ENCODE measurements at regions not wholly inside any gene's neighbourhood (a gene's known extent, or its start where the extent isn't known, plus 50 kb on each side); places are given as distances from the start of the nearest gene placed in this dataset.
"Not testable (repeated sequence)": the region's sequence is repeated elsewhere in the genome, so short reads cannot be mapped to it uniquely, and the experiment has no call there.

DNA sequence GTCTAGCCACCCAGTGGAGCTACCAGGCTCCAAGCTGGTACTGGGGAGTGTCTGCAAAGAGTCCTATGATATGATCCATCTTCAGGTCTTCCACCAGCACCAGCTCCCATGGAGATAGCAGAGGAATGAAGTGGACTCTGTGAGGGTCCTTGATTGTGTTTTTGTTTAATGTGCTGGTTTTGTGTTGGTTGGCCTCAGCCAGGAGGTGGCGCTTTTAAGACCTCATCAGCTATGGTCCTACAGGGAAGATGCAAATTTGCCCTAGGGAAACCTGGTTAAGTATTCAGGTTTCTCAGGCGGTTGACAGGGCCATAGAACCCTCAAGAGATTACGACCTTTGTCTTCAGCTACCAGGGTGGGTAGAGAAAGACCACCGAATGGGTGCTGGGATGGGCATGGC is 1141.1 kb downstream of the STIM2 start:
- DNase-seq = no peak

DNA sequence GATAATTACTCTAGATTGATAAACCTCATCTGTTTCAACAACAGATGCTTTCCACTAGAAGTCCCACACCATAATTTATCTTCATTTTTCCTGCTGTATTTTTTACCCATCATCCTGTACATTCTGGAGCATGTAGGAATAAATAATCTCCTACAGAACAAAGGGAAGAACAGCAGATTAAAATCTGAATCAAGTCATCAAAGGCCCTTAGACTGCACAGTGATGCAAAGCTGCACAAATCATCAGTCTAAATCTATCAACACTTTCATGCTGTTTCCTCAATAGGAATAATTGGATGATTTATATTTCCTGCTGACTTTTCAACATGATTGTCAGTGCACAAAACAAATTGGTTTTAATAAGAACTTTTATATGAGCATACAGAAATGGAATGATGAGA is 1143.9 kb downstream of the STIM2 start:
- no peak for DNase-seq

DNA sequence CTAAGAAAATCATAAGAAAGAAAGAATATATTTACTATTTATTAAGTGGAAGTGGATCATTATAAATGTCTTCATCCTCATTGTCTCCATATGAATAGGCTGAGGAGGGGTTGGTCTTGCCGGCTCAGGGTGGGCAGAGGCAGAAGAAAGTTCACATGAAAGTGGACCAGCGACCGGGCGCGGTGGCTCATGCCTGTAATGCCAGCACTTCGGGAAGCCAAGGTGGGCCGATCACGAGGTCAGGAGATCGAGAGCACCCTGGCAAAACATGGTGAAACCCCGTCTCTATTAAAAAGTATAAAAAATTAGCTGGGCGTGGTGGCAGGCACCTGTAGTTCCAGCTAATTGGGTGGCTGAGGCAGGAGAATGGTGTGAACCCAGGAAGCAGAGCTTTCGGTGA is 1145.4 kb downstream of the STIM2 start:
- DNase-seq = no peak

DNA sequence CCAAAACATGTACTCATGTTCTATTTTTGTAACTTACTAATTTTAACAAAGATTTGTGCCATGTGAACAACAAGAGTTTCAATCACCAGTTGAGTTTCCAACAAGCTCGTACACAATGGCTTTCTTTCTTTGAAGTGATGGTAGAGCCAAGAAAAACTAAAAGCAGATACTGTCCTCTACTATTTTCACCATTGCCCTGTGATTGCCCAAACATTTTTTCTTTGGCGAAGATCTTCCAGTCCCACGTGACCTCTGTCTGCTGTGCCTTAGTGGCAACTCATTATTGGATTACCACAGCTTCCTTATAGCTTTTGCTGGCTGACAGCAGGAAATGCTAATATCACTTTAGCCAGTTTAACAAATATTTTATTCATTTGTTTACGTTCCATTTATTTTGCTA is 1147.1 kb downstream of the STIM2 start:
- no peak for DNase-seq

DNA sequence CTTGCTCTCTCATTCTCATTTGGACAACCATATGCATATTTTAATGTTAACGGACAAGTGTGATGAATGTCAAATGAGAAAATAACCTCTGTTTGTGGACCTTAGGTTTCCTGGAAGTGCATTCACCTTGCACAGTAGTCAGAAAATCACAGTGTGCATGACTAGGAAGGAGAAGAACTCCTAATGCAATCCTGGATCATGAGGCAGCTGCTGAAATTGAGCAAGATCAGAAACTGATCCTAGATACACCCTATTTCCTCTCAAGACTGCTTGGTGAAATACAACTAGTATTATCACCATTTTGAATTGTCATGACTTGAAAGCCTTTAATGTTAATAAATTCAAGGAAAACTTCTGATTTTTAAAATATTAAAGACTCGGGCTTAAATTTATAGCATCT is 1148.9 kb downstream of the STIM2 start:
- DNase-seq = no peak

DNA sequence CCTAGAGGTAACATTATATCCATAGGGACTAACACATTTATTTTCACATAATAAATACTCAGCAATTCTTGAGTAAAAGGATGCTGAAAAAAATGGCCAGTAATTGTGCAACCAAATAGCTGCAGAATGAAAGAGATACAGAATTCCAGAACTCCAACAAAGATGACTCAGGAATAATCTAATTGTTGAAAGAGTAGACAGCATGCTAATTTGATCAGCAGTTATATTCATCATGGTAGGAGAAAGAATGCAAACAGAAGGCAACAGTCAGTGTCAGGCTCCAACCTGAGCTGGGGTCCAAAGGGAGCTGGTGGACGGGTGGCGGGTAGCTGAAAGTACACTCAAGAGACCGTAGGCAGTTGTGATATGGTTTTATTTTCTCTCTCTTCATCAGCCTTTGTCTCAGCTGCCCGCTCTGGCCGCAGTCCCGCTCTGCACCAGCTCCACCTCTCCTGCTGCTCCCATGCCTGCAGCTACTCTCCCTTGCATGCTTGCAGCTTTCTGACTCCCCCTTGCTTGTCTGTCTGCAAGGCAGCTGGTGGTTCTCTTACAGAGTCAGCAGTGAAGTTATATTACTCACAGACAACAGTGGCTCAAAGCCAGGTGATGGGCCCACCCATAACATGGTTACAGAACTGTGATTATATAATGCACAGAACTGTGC is 1150.1 kb downstream of the STIM2 start:
- no peak for DNase-seq

DNA sequence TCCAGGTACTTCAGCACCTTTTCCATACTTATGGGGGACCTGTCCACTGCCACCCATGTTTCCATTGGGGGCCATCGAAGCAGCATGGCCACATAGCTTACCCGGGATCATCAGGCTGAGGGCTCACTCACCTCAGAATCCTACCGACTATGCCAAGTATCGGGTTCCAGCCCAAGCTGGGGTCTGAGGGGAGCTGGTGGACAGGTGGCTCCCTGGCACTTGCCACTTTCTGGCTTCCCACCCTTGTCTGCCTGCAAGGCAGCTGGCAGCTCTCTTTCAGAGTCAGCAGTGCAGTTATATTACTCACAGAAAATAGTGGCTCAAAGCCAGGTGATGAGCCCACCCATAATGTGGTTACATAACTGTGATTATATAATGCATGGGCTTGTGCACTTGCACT is 1153.8 kb downstream of the STIM2 start:
- no peak for DNase-seq

DNA sequence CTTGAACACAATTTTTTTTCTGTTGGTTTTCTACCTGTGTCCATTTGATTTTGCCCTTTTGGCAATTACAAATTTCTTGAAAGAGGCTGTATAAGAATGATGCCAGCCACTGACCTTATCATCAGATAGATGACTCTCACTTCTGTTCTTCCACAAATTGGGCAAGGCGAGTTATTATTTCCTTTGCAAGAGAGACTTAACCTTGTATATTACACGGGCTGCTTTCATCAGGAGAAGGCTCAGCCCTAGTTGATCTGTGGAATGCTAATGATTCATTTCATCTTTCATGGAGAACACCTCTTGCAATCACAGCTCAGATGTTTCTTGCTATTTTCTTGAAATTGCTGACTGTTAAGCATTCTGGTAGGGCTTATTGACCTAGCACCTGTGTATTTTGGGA is 1155.4 kb downstream of the STIM2 start:
- DNase-seq = no peak

DNA sequence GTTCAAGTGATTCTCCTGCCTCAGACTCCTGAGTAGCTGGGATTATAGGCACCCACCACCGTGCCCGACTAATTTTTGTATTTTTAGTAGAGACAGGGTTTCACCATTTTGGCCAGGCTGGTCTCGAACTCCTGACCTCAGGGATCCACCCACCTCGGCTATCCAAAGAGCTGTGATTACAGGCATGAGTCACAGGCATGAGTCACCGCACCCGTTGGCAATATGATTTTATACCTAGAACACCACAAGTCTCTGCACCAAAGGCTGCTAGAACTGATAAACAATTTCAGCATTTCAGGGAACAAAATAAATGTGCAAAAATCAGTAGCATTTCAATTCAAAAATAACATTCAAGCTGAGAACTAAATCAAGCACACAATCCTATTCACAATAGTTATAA is 1177.6 kb downstream of the STIM2 start:
- not testable (repeated sequence) for DNase-seq

DNA sequence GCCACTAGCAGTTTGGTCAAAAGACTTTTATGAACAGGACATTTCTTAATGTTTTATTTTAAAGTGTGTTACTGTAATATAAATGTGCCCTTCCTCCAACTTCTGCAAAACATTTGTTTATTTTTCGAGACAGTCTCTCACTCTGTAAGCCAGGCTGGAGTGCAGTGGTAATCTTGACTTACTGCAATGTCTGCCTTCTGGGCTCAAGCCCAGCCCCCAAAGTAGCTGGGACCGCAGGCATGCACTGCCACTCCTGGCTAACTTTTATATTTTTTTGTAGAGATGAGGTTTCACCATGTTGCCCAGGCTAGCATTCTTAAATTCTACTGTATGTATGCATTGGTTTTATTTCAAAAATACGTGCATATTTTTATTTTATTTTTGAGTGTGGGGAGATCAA is 1201.9 kb downstream of the STIM2 start:
- DNase-seq = no peak

DNA sequence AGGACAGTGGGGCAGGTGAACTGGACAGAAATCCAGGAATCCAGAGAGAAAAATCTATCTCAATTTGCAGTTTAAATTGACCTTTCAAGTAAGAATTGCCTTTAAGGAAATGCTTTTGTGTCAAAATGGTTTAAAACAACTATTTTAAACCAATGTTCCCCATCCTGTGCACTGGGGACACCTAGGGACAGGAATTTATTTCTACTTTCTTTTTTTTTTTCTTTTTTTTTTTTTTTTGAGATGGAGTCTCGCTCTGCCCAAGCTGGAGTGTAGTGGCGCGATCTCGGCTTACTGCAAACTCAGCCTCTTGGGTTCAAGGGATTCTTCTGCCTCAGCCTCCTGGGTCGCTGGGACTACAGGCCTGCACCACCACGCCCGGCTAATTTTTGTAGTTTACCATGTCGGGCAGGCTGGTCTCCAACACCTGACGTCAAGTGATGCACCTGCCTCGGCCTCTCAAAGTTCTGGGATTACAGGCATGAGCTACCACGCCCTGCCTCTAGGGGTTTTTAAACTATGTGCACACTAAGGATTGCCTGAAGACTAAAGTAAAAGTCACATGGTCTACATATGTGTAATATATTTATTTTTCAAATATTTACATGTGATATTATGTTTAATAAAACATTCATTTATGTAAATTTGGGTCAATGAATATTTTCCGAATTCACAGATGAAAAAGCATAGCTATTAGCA is 1213.4 kb downstream of the STIM2 start:
- no peak for DNase-seq

DNA sequence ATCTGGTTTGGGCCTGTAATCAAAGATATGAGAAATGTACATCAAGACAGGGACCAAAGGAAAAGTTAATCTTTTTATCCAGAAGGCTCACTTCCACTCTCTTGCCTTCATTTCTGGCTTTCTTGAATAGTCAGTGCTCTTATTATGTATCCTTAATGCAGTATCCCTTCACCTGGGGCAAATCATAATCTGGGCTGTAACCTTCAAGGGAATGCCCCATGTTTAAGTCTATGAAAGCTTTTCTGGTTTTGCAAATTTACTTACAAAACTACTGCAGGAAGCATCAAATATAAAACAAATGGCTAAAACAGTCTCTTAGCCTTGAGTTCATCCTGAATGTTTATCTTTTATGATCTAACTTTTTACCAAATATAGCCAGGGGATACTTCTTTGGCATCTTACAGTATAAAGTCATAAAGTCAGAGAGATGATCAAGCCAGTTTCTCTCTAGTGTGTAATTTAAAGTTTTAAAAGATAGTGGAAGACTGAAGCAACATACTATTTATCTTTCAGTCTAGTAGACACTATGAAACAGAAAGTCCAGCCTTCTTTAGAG is 1214.8 kb downstream of the STIM2 start:
- DNase-seq = no peak

DNA sequence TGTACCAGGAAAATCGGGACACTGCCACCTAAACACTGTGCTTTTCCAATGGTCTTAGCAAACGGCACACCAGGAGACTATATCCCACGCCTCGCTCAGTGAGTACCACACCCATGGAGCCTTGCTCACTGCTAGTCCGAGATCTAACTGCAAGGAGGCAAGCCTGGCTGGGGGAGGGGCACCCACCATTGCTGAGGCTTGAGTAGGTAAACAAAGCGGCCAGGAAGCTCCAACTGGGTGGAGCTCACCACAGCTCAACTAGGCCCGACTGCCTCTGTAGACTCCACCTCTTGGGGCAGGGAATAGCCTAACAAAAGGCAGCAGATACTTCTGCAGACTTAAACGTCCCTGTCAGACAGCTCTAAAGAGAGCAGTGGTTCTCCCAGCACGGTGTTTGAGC is 1216.6 kb downstream of the STIM2 start:
- DNase-seq = not testable (repeated sequence)

DNA sequence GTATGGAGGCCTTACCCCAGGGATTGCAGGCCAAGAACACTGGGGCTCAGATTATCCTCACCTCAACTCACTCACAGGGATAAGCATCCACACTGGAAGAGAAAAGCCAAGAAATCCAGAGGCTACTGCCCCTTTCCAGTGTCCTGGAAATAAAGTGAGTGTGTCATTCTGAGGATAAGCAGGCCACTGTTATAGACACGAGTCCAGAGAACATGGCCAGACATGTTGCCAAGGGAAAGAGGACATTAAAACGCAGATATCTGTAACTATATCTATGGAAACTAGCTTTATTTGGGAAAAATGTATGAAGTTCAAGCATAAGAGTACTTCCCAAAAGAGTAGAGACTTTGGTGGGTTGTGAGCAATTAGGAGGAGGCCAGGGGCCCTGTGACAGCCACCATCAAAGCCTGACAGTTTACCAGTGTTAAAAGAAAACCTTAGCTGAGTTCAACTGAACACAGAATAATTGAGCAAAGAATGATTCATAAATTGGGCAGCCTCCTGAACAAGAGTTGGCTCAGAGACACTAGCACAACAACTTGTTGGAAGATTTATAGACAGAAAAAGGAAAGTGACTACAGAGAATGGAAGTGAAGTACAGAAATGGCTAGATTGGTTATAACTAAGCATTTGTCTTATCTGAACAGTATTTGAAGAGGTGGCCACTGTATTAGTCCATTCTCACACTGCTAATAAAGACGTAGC is 1222.2 kb downstream of the STIM2 start:
- no peak for DNase-seq

DNA sequence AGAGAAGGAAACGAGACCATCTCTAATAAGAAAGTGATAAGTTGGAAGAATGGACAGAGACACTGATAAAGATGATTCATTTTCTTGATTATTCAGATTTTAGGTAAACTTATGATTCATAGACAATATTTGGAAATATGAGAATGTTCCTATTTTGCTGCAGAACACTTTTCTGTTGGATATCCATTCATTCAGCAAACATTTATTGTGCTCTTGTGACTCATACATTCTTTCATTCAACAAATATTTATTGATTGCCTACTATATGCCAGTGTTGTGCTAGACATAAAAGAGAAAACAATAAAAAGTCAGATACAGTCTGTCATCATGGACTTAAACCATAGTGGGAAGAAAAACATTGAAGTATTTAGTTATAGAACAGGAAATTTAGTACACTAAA is 1232.0 kb downstream of the STIM2 start:
- no peak for DNase-seq

DNA sequence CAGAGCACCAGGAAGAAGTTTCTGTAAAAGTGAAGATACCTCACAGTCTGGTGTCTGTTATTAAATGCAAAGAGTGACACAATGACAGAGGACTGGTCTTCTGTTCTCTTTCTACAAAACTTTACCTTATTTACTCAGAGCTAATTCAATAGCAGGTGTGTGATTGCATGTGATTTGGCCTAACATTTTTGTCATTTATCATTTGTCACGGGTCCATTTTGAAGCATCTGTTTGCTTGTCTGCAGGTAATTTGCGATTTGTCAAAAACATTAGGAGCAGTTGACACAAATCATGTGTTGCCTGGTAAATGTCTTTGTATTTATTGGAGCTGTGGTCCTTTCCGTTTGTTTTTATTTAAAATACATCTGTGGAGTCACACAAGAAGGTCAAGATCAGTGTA is 1232.4 kb downstream of the STIM2 start:
- DNase-seq = no peak

DNA sequence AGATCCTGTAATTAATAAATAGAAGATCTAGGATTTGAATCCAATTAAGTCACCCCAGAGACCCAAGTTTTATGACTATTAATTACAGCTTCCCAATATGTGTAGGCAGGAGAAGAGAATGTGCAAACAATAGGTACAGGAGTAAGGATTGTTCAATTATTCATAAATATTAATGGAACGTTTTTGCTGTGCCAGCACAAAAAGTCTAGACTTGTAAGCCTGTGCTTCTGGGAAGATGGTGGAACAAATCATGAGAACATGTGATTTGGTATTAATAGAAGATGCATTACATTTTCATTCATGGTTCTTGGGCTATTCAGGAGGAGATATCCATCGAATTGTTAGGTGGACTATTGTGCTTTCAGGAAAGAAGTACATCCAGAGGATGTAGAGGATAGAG is 1240.9 kb downstream of the STIM2 start:
- DNase-seq = no peak

DNA sequence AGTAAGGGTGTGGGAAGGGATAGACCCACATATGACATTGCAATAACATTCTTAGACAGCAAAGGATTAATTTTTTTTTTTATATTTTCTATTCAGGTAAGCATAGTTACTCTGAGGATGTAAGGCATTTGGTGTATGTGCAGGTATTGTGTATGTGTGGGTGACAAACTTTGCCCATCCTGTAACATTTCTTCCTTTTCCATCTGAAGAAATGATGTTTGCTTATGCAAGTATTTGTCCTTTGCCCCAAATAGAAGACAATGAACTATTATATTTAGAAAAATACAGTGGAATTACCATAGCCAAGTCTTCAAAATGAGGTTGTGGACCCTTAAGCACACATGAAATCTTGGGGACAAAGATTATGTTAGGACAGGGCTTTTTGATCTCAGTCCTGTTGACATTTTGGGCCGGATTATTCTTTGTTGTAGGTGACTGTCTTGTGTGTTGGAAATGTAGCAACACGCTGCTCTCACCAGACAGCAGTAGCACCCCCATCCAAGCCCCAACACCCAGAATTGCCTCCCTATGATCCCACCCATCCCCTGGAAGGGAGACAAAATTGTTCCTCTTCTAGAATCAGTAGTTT is 1244.7 kb downstream of the STIM2 start:
- DNase-seq = no peak

DNA sequence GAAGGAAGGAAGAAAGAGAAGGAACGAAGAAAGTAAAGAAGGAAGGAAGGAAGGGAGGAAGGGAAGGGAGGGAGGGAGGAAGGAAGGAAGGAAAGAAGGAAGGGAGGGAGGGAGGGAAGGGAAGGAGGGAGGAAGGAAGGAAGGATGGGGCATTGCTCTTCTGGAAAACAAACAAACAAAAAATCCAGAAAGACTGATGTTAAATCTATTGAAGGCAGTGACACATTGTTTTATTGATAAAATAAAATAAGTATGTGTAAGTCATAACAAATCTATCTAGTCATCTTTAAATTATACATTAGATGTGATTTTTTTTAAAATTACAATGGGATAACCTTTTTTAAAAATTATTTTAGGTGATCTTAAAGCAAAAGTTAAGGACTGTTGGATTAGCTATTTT is 1245.5 kb downstream of the STIM2 start:
- no peak for DNase-seq

DNA sequence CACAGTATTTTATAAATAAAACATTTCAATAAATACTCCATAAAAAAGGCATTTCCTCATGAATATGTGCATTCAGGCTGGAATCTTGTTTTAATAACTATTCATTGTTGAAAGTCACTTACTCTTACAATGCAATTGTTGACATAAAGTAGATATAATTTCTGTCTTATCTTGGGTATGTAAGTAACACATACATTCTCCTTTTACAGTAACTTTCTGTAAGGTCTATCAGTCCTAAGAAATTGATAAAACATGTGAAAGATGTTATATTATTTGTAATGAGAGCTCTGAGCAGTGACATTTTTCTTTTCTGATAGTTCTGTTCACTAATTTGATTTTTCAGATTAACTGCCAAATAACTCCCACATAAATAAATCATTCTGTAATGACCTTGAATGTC is 1249.2 kb downstream of the STIM2 start:
- no peak for DNase-seq

DNA sequence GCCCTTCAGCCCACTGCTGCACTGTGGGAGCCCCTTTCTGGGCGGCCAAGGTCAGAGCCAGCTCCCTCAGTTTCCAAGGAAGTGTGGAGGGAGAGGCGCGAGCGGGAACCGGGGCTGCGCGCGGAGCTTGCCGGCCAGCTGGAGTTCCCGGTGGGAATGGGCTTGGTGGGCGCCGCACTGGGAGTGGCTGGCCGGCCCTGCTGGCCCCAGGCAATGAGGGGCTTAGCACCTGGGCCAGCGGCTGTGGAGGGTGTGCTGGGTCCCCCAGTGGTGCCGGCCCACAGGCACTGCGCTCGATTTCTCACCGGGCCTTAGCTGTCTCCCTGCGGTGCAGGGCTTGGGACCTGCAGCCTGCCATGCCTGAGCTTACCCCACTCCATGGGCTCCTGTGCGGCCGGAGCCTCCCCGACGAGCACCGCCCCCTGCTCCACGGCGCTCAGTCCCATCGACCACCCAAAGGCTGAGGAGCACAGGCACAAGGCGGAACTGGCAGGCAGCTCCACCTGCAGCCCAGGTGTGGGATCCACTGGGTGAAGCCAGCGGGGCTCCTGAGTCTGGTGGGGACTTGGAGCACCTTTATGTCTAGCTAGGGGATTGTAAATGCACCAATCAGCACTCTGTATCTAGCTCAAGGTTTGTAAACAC is 1252.2 kb downstream of the STIM2 start:
- DNase-seq = not testable (repeated sequence)

DNA sequence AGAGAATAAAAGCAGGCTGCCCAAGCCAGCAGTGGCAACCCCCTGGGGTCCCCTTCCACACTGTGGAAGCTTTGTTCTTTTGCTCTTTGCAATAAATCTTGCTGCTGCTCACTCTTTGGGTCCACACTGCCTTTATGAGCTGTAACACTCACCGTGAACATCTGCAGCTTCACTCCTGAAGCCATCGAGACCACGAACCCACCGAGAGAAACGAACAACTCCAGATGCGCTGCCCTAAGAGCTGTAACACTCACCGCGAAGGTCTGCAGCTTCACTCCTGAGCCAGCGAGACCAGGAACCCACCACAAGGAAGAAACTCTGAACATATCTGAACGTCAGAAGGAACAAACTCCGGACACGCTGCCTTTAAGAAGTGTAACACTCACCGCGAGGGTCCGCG is 1252.9 kb downstream of the STIM2 start:
- not testable (repeated sequence) for DNase-seq

DNA sequence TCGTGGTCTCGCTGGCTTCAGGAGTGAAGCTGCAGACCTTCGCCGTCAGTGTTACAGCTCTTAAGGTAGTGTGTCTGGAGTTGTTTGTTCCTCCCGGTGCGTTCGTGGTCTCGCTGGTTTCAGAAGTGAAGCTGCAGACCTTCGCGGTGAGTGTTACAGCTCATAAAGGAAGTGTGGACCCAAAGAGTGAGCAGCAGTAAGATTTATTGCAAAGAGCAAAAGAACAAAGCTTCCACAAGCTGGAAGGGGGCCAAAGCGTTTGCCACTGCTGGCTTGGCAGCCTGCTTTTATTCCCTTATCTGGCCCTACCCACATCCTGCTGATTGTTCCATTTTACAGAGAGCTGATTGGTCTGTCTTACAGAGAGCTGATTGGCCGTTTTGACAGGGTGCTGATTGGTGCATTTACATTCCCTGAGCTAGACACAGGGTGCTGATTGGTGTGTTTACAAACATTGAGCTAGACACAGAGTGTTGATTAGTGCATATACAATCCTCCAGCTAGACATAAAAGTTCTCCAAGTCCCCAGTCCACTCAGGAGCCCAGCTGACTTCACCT is 1256.0 kb downstream of the STIM2 start:
- not testable (repeated sequence) for DNase-seq
